AG04449 (cell line): ENCODE measurements at regions not wholly inside any gene's neighbourhood (a gene's known extent, or its start where the extent isn't known, plus 50 kb on each side); places are given as distances from the start of the nearest gene placed in this dataset.

ENCODE experiments used
- CTCF ChIA-PET: fragments of 350-600 bp; formaldehyde crosslinking; extraction: SDS; loops from one replicate; lab custom pipeline; 2021; ENCODE audit warnings: antibody characterized with exemption; lab: Yijun Ruan, JAX
- POLR2A ChIA-PET: fragments of 400-600, 350-600 bp; formaldehyde crosslinking; extraction: SDS; loops from one replicate; lab custom pipeline; 2020; ENCODE audit warnings: antibody characterized with exemption, inconsistent platforms; lab: Yijun Ruan, JAX
- DNase-seq: peaks from one replicate; pipeline ENCODE4 v3.0.0-alpha.2; 2010; ENCODE audit warnings: low read depth, low spot score
- H3K4me3 ChIP-seq: 2 replicates; pipeline ENCODE4 v1.5.1; 2011; ENCODE audit warnings: low read depth, mild to moderate bottlenecking, control low read depth, low read length
- TF ChIP-seq, protein P1 (sequence below): IDR thresholded peaks from one replicate; pipeline ENCODE4 v1.5.1; 2011; ENCODE audit warnings: mild to moderate bottlenecking, moderate library complexity, low read length, control low read depth, inconsistent platforms; ENCODE audit not compliant: insufficient read depth; ENCODE audit errors: missing control alignments

DNA sequence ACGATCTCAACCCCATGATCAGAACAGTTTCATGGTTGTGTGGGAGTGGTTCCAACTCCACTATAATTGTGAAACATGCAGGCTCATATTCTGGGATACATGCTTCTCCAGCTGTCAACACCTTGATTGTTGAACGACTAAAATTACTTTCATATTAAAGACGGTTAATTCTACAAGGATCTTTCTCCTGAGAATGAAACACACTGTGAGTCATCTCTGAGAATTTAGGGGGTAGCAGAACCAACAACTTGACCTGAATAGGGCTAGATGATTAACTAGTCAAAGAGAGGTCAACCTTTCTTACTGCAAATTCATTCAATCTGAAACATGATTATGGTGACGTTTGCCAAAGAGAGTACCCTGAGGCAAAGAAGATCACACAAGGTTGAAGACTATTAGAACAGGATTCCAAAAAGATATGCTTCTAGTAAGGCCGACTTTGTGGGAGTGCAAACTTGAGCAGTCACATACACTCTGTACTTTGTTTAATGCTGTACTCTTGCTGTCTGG lies 175.2 kb upstream of the CITED2 start:
- no peak for DNase-seq
- TF ChIP-seq, protein P1, sequence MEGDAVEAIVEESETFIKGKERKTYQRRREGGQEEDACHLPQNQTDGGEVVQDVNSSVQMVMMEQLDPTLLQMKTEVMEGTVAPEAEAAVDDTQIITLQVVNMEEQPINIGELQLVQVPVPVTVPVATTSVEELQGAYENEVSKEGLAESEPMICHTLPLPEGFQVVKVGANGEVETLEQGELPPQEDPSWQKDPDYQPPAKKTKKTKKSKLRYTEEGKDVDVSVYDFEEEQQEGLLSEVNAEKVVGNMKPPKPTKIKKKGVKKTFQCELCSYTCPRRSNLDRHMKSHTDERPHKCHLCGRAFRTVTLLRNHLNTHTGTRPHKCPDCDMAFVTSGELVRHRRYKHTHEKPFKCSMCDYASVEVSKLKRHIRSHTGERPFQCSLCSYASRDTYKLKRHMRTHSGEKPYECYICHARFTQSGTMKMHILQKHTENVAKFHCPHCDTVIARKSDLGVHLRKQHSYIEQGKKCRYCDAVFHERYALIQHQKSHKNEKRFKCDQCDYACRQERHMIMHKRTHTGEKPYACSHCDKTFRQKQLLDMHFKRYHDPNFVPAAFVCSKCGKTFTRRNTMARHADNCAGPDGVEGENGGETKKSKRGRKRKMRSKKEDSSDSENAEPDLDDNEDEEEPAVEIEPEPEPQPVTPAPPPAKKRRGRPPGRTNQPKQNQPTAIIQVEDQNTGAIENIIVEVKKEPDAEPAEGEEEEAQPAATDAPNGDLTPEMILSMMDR, result no peak
- POLR2A ChIA-PET, result no interaction called here
- CTCF ChIA-PET, result interaction anchor here (0.7 kb wide), 1 partner anchor 13 kb away, joined by 3 read pairs; no protein-coding TSS in a partner anchor
- H3K4me3 ChIP-seq, result no peak overlapping the region

DNA sequence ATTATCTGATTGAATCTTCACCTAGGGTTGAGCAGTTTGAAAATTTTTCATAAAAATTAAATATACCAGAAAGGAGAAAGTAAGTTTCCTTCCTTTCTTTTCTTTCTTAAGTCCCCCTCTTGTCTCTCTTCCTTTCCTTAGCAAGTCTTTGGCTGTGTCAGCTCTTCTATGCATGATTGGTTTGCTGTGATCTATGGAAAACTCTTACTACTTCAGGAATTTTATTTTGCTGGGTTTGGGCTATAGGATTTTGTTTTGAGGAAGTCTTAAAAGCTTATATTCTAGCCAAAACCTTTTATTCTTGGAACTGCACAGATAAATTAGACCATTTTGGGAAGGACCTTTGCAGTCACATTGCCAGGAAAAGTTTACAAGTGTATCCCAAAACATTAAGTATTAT lies 173.4 kb upstream of the CITED2 start:
- CTCF ChIA-PET, result interaction anchor here (0.6 to 1.2 kb wide), 2 partner anchors 11 to 550 kb away, joined by 3 read pairs; no protein-coding TSS in a partner anchor
- TF ChIP-seq, protein P1, result no peak
- no peak for DNase-seq
- POLR2A ChIA-PET, result interaction anchor here (1.8 kb wide), 1 partner anchor 173 kb away, joined by 8 read pairs; the partner anchor contains the start of gene CITED2
- no peak overlapping the region for H3K4me3 ChIP-seq

DNA sequence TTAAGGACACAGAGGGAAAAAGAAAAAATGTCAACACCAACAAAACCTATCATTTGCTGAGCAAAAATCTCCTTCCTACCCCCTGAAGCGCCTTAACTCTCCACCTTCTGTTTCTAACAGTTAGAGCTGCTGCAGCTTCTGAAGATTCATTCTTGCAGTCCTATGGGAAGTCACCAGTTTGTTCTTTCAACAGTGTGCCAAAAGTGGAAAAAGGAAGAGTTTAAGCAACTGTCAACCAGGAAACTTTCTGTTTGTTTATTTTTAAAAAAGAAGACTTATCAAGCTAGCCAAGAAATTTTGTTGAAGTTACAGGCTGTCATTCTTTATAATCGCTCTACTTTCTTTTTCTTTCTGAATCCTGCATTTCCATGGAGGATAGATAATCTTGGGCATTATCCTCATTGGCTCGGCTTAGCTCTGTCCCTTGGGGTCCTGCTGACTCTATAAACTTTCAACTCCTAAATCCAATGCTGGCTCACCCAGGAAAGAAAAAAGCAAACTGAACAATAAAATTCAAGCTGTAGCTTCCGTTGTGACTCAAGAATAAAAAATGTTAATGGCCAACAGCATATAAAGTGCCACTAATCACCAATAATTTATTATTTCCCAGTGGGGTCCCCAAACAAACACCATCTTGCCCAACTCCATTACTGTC lies 172.8 kb upstream of the CITED2 start:
- CTCF ChIA-PET, result interaction anchor here (0.6 to 1.2 kb wide), 2 partner anchors 10 to 551 kb away, joined by 3 read pairs; no protein-coding TSS in a partner anchor
- no peak for DNase-seq
- no peak overlapping the region for H3K4me3 ChIP-seq
- POLR2A ChIA-PET, result interaction anchor here (1.8 kb wide), 1 partner anchor 173 kb away, joined by 8 read pairs; the partner anchor contains the start of gene CITED2
- TF ChIP-seq, protein P1, result no peak

DNA sequence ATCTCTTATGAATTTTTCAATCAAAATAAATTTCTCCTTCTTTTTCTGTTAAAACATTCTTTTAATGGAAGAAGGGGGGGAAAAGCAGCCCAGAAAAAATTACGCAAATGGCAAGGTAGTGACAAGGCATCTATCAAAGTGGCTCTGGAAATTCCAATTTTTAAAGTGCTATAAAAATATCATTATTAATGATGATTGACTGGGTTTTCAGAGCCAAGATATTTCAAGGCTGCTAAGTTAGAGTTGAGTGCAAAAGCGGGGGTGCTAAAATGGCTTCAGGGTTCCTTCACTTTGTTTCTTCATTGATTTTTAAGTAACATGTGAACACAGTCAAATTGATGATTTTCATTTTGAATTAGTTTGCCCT lies 171.6 kb upstream of the CITED2 start:
- ChIA-PET POLR2A (no interaction called here), CTCF (no interaction called here)
- no peak for DNase-seq
- TF ChIP-seq, protein P1, result no peak
- no peak overlapping the region for H3K4me3 ChIP-seq

DNA sequence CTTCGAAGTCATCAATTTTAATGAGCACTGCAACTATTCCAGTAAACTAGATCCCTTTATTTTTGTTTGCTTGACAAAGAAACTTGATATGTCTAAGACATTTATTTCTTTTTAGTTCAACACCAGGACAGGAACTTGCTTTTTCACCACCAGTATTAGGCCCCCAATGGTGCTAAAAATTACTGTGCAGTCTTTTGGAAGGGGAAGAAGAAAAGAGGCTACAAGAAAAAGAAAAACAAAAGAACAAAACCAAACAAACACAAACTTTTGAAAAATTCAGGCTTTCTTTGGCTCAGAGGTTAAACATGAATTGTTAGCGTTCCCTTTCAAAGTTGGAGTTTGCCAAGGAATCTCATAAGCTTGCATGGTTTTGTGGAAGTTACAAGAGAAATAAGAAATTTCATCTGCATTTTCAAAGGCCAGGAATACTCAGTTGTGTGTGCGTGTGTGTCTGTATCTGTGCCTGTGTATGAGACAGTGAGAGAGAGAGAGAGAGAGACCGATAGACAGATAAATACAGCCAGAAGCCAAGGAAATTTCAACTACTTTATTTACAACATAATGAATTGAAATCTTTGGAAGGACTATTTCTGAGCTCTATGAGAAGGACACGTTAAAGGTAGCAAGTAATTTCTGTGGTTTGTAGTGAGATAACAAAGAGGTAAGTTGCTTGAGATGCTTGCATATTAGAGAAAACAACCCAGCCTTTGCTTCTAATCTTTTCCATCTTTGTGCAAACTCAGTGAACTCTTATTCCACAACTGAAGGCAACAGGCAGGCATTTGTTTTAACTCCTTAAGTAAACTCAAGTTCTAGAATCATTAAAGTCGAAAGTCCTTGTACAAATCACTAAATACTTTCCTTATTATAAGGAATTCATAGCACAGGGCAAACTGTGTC lies 171.0 kb upstream of the CITED2 start:
- H3K4me3 ChIP-seq, result no peak overlapping the region
- CTCF ChIA-PET, result no interaction called here
- no peak for DNase-seq
- TF ChIP-seq, protein P1, result no peak
- POLR2A ChIA-PET, result no interaction called here

DNA sequence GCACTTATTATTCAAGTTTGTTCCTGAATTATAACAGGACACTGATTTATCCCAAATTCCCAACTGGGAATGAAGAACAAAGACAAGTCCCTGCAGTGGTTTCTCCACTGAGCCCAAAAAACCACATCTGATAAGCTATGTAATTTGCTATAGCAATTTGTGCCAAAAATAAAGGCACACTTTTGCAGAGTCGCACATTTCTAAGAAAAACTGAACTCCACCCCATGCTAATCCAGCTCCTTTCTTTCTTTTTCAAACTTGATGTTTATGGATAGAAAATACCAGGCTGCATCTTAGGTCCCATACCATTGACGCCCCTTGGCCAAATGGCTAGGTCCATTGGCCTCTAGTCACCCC lies 170.2 kb upstream of the CITED2 start:
- ChIA-PET CTCF (no interaction called here), POLR2A (no interaction called here)
- H3K4me3 ChIP-seq, result no peak overlapping the region
- DNase-seq, result no peak
- TF ChIP-seq, protein P1, result no peak
